Lower leg skin (tissue), 4 donors: ENCODE measurements at regions not wholly inside any gene's neighbourhood (a gene's known extent, or its start where the extent isn't known, plus 50 kb on each side); places are given as distances from the start of the nearest gene placed in this dataset.

Experiments used
- DNase-seq, 2 donors: peaks; one replicate each; pipeline ENCODE4 v3.0.0-alpha.2; 2019; ENCODE audit warnings: low spot score in 2 of 2
- H3K4me3 ChIP-seq: fragments of 200-600 bp; sonication (generic); 2 replicates; pipeline ENCODE4 v1.5.1; 2017; ENCODE audit warnings: mild to moderate bottlenecking, low read depth; ENCODE audit not compliant: poor library complexity, severe bottlenecking
- POLR2A ChIP-seq, 2 donors: fragments of 450-650 bp; IDR thresholded peaks; one replicate each; pipeline ENCODE4 v1.6.1; 2016 to 2017; ENCODE audit warnings: antibody characterized with exemption in 2 of 2, mild to moderate bottlenecking in 1 of 2, moderate library complexity in 1 of 2
- WGBS, 2 donors: methylation state at CpG; one replicate each; pipeline ENCODE4 v1.1.5; 2018; 5-methylcytosine and 5-hydroxymethylcytosine counted together
- intact Hi-C: fragments of 100-400 bp; cut with DNase I; formaldehyde crosslinking; loops from one replicate; pipeline ENCODE4 v1.15.0; 2023; ENCODE audit warnings: low total_unique reads
- TF ChIP-seq, protein P1 (sequence below), 3 donors: fragments of 450-650 bp; IDR thresholded peaks; one replicate each; pipeline ENCODE4 v1.5.1; 2016; ENCODE audit warnings: antibody characterized with exemption in 3 of 3, mild to moderate bottlenecking in 3 of 3, moderate library complexity in 2 of 3

DNA sequence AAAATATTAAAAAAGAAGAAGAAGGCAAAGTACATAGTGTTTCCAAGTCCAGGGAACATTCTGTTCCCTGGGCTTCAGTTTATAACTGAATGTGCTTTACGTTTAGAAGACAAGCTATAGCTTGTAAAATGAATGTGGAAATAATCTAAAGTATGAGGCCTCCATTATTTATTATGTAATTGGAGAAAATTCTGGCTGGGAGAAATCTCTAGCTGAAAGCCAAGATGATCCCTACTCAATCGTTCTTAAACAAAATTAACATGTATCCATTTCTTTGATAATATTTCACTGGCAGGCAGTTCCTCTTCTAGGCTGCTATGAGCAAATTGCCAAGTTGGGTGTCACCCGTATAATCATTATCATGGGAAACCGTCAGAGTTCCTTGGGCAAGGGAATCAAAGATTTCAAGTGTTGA is 52.2 kb upstream of the ETS2 start:
- intact Hi-C loops, result loop anchor here (10.0 kb wide), 1 partner anchor 51 kb away; the partner anchor contains the start of gene ETS2
- DNase-seq, result no peak
- H3K4me3 ChIP-seq, result no peak overlapping the region
- TF ChIP-seq POLR2A (IDR thresholded peaks at IDR 0.05), result no peak
- TF ChIP-seq, protein P1, sequence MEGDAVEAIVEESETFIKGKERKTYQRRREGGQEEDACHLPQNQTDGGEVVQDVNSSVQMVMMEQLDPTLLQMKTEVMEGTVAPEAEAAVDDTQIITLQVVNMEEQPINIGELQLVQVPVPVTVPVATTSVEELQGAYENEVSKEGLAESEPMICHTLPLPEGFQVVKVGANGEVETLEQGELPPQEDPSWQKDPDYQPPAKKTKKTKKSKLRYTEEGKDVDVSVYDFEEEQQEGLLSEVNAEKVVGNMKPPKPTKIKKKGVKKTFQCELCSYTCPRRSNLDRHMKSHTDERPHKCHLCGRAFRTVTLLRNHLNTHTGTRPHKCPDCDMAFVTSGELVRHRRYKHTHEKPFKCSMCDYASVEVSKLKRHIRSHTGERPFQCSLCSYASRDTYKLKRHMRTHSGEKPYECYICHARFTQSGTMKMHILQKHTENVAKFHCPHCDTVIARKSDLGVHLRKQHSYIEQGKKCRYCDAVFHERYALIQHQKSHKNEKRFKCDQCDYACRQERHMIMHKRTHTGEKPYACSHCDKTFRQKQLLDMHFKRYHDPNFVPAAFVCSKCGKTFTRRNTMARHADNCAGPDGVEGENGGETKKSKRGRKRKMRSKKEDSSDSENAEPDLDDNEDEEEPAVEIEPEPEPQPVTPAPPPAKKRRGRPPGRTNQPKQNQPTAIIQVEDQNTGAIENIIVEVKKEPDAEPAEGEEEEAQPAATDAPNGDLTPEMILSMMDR (IDR thresholded peaks at IDR 0.05), result no peak
- 20 to 26% methylated on average over 4 of the region's 4 CpGs for WGBS, 2 donors
